Natural killer cell (primary cell): ENCODE measurements at regions not wholly inside any gene's neighbourhood (a gene's known extent, or its start where the extent isn't known, plus 50 kb on each side); places are given as distances from the start of the nearest gene placed in this dataset.

Experiments used
- ATAC-seq, 3 donors: fragments of 150-1000 bp in 2 of 3; fragments of 200-7000 bp in 1 of 3; cut with Tn5 transposase; 1 replicate in 1 of 3; 2 replicates in 2 of 3; pipeline ENCODE4 v1.10.0; 2021; ENCODE audit warnings: mild to moderate bottlenecking in 2 of 3, moderate library complexity in 2 of 3
- DNase-seq, 2 donors: peaks; one replicate each; pipeline versions ENCODE4 v3.0.0 to v3.0.0-alpha.2; 2013 to 2021; ENCODE audit warnings: mixed read lengths in 1 of 2
- H3K27ac ChIP-seq: one replicate; pipeline ENCODE4 v1.5.1; 2013; ENCODE audit warnings: mild to moderate bottlenecking, low read length
- H3K27me3 ChIP-seq: one replicate; pipeline ENCODE4 v1.6.1; 2013; ENCODE audit warnings: low read length; ENCODE audit not compliant: control insufficient read depth, insufficient read depth
- H3K36me3 ChIP-seq: one replicate; pipeline ENCODE4 v1.6.1; 2013; ENCODE audit warnings: low read length; ENCODE audit not compliant: control insufficient read depth, insufficient read depth
- H3K4me1 ChIP-seq: one replicate; pipeline ENCODE4 v1.6.1; 2013; ENCODE audit warnings: low read length; ENCODE audit not compliant: control insufficient read depth, insufficient read depth
- H3K4me3 ChIP-seq: one replicate; pipeline ENCODE4 v1.5.1; 2013; ENCODE audit warnings: low read length
- H3K9me3 ChIP-seq: one replicate; pipeline ENCODE4 v1.6.1; 2013; ENCODE audit warnings: low read length; ENCODE audit not compliant: control insufficient read depth, insufficient read depth
- H3K27ac Mint-ChIP-seq, 2 donors: one replicate each; pipeline ENCODE4 v1.8.0; 2022; ENCODE audit warnings: mild to moderate bottlenecking in 2 of 2, mixed read lengths in 2 of 2, moderate library complexity in 1 of 2
- H3K27me3 Mint-ChIP-seq, 2 donors: one replicate each; pipeline ENCODE4 v1.8.0; 2022; ENCODE audit warnings: low read depth in 2 of 2, mixed read lengths in 2 of 2
- H3K36me3 Mint-ChIP-seq: one replicate; pipeline ENCODE4 v1.8.0; 2022; ENCODE audit warnings: mixed read lengths
- H3K4me1 Mint-ChIP-seq, 2 donors: one replicate each; pipeline ENCODE4 v1.8.0; 2022; ENCODE audit warnings: mixed read lengths in 2 of 2
- H3K4me3 Mint-ChIP-seq: one replicate; pipeline ENCODE4 v1.8.0; 2022; ENCODE audit warnings: mild to moderate bottlenecking, moderate library complexity, mixed read lengths
- H3K9me3 Mint-ChIP-seq, 2 donors: one replicate each; pipeline ENCODE4 v1.8.0; 2022; ENCODE audit warnings: mixed read lengths in 2 of 2
- WGBS: methylation state at CpG from one replicate; pipeline ENCODE4 v1.1.7; 2013; ENCODE audit warnings: missing lambda C conversion rate; ENCODE audit not compliant: insufficient coverage; 5-methylcytosine and 5-hydroxymethylcytosine counted together
- intact Hi-C: fragments of 100-400 bp; cut with micrococcal nuclease; formaldehyde crosslinking; loops from one replicate; pipeline ENCODE4 v1.14.2; 2022
- TF ChIP-seq, protein P1 (sequence below): fragments of 200-600 bp; IDR thresholded peaks from one replicate; pipeline ENCODE4 v1.8.0; 2022; ENCODE audit warnings: antibody characterized with exemption

GRCh38 chr16:48912360-48912759, 302.4 kb upstream of the N4BP1 start:
- no peak overlapping the region for H3K27ac ChIP-seq
- no peaks in the 10 kb centered on the region for H3K36me3 ChIP-seq
- ATAC-seq (no peak), DNase-seq (no peak)
- intact Hi-C loops = no loop called here
- H3K9me3 ChIP-seq = no peaks in the 10 kb centered on the region
- 16% methylated on average over 3 of the region's 3 CpGs for WGBS
- no peaks in the 10 kb centered on the region for H3K9me3 Mint-ChIP-seq
- H3K4me3 ChIP-seq = no peak overlapping the region
- no peaks in the 10 kb centered on the region for H3K27me3 ChIP-seq
- H3K27me3 Mint-ChIP-seq = no peaks in the 10 kb centered on the region
- H3K36me3 Mint-ChIP-seq = no peaks in the 10 kb centered on the region
- TF ChIP-seq, protein P1, sequence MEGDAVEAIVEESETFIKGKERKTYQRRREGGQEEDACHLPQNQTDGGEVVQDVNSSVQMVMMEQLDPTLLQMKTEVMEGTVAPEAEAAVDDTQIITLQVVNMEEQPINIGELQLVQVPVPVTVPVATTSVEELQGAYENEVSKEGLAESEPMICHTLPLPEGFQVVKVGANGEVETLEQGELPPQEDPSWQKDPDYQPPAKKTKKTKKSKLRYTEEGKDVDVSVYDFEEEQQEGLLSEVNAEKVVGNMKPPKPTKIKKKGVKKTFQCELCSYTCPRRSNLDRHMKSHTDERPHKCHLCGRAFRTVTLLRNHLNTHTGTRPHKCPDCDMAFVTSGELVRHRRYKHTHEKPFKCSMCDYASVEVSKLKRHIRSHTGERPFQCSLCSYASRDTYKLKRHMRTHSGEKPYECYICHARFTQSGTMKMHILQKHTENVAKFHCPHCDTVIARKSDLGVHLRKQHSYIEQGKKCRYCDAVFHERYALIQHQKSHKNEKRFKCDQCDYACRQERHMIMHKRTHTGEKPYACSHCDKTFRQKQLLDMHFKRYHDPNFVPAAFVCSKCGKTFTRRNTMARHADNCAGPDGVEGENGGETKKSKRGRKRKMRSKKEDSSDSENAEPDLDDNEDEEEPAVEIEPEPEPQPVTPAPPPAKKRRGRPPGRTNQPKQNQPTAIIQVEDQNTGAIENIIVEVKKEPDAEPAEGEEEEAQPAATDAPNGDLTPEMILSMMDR = no peak
- H3K4me1 Mint-ChIP-seq = no peaks in the 10 kb centered on the region
- no peaks in the 10 kb centered on the region for H3K4me1 ChIP-seq
- no peak overlapping the region for H3K4me3 Mint-ChIP-seq
- no peak overlapping the region for H3K27ac Mint-ChIP-seq

DNA sequence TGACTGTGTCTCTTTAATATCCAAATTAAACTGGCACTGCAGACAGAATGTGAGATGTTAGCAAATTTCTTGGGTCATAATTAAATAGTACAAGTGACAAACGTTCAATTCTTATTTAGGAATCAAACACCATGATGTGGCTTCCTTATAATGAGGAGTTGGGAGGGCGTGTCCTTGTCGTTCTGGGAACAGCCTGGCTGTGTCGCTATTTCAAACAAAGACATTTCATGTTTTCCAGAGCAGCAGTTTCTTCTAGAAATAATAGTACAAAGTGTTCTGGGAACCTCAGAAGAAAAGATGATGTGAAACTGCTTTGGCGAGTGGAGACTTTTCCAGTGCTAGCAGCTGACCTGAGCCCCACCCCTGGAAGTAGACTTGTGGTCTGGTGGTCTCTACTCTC, 301.7 kb upstream of the N4BP1 start:
- no peaks in the 10 kb centered on the region for H3K36me3 Mint-ChIP-seq
- no peaks in the 10 kb centered on the region for H3K27me3 Mint-ChIP-seq
- no peaks in the 10 kb centered on the region for H3K4me1 Mint-ChIP-seq
- intact Hi-C loops = no loop called here
- Histone ChIP-seq H3K36me3 (no peaks in the 10 kb centered on the region), H3K9me3 (no peaks in the 10 kb centered on the region), H3K27ac (no peak overlapping the region), H3K27me3 (no peaks in the 10 kb centered on the region), H3K4me1 (no peaks in the 10 kb centered on the region), H3K4me3 (no peak overlapping the region)
- 63% methylated on average over 4 of the region's 5 CpGs for WGBS
- ATAC-seq (no peak), DNase-seq (no peak)
- no peak overlapping the region for H3K27ac Mint-ChIP-seq
- no peaks in the 10 kb centered on the region for H3K9me3 Mint-ChIP-seq
- TF ChIP-seq, protein P1 = no peak
- no peak overlapping the region for H3K4me3 Mint-ChIP-seq

GRCh38 chr16:48910214-48910613, 300.2 kb upstream of the N4BP1 start:
- TF ChIP-seq, protein P1 = no peak
- H3K9me3 ChIP-seq = no peaks in the 10 kb centered on the region
- Mint-ChIP-seq H3K27ac (no peak overlapping the region), H3K9me3 (no peaks in the 10 kb centered on the region), H3K27me3 (no peaks in the 10 kb centered on the region), H3K36me3 (no peaks in the 10 kb centered on the region), H3K4me1 (no peaks in the 10 kb centered on the region), H3K4me3 (no peak overlapping the region)
- no peak for DNase-seq
- intact Hi-C loops = no loop called here
- ATAC-seq = no peak
- no peak overlapping the region for H3K27ac ChIP-seq
- no peaks in the 10 kb centered on the region for H3K36me3 ChIP-seq
- H3K4me3 ChIP-seq = no peak overlapping the region
- H3K4me1 ChIP-seq = no peaks in the 10 kb centered on the region
- WGBS = 63% methylated on average over 1 of the region's 3 CpGs
- H3K27me3 ChIP-seq = no peaks in the 10 kb centered on the region

DNA sequence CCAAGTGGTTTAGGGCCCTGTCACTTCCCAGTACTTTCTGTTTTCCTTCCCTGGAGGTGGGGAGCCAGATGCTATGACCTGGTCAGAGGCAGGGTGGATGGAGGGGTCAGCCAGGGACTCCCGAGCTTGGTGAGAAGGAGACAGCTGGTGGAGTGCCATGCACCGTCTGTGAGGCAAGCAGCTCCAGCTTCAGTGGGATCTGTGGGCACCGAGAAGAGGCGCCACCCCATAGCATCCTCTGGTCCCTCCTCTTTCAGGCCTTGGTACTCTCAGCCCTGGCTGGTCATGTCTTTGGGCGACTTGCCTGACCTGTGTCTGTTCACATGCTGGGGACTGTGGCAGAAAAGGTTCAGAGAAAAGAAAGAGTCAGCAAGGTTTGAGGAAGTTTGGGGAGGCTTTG, 299.3 kb upstream of the N4BP1 start:
- Histone ChIP-seq H3K36me3 (no peaks in the 10 kb centered on the region), H3K27ac (no peak overlapping the region), H3K27me3 (no peaks in the 10 kb centered on the region), H3K9me3 (no peaks in the 10 kb centered on the region), H3K4me1 (no peaks in the 10 kb centered on the region), H3K4me3 (no peak overlapping the region)
- WGBS = 83% methylated on average over 5 of the region's 5 CpGs
- peak in 1 of 3 donors; percentile 26 for ATAC-seq
- DNase-seq = no peak
- TF ChIP-seq, protein P1 = no peak
- H3K36me3 Mint-ChIP-seq = no peaks in the 10 kb centered on the region
- H3K27ac Mint-ChIP-seq = no peak overlapping the region
- H3K27me3 Mint-ChIP-seq = no peaks in the 10 kb centered on the region
- H3K4me1 Mint-ChIP-seq = no peaks in the 10 kb centered on the region
- H3K9me3 Mint-ChIP-seq = no peaks in the 10 kb centered on the region
- no peak overlapping the region for H3K4me3 Mint-ChIP-seq
- intact Hi-C loops = no loop called here
